HEK293T (cell line): ENCODE measurements at regions not wholly inside any gene's neighbourhood (a gene's known extent, or its start where the extent isn't known, plus 50 kb on each side); places are given as distances from the start of the nearest gene placed in this dataset.
"Not testable (repeated sequence)": the region's sequence is repeated elsewhere in the genome, so short reads cannot be mapped to it uniquely, and the experiment has no call there.

Experiments used
- CTCF ChIA-PET: fragments of 350-600 bp; formaldehyde crosslinking; extraction: SDS; loops from one replicate; lab custom pipeline; 2021; ENCODE audit warnings: antibody characterized with exemption, inconsistent platforms; lab: Yijun Ruan, JAX
- POLR2A ChIA-PET: fragments of 350-600 bp; formaldehyde crosslinking; extraction: SDS; loops from one replicate; lab custom pipeline; 2020; ENCODE audit warnings: antibody characterized with exemption, inconsistent platforms; lab: Yijun Ruan, JAX
- DNase-seq: peaks from one replicate; pipeline ENCODE4 v3.0.0; 2012; ENCODE audit warnings: mixed read lengths; ENCODE audit errors: extremely low spot score
- ARNT ChIP-seq: fragments of 450-650 bp; IDR thresholded peaks from 2 replicates; pipeline ENCODE4 v1.6.1; 2017; ENCODE audit warnings: mild to moderate bottlenecking
- BHLHE40 ChIP-seq: fragments of 450-650 bp; IDR thresholded peaks from 2 replicates; pipeline ENCODE4 v1.6.1; 2016; ENCODE audit warnings: mild to moderate bottlenecking, moderate library complexity, borderline replicate concordance
- CTBP1 ChIP-seq: fragments of 450-650 bp; IDR thresholded peaks from 2 replicates; pipeline ENCODE4 v1.6.1; 2016; ENCODE audit warnings: borderline replicate concordance
- ELF4 ChIP-seq: fragments of 450-650 bp; IDR thresholded peaks from 2 replicates; pipeline ENCODE4 v1.6.1; 2017; ENCODE audit warnings: antibody characterized with exemption
- FOXA1 ChIP-seq: fragments of 450-650 bp; IDR thresholded peaks from 2 replicates; pipeline ENCODE4 v1.6.1; 2016; ENCODE audit warnings: mild to moderate bottlenecking
- FOXK2 ChIP-seq: fragments of 450-650 bp; IDR thresholded peaks from 2 replicates; pipeline ENCODE4 v1.6.1; 2016; ENCODE audit warnings: mild to moderate bottlenecking
- FOXM1 ChIP-seq: fragments of 450-650 bp; IDR thresholded peaks from 2 replicates; pipeline ENCODE4 v1.6.1; 2017; ENCODE audit warnings: mild to moderate bottlenecking, borderline replicate concordance
- HDGF ChIP-seq: fragments of 450-650 bp; IDR thresholded peaks from 2 replicates; pipeline ENCODE4 v1.6.1; 2017; ENCODE audit warnings: antibody characterized with exemption, borderline replicate concordance
- L3MBTL2 ChIP-seq: fragments of 450-650 bp; conservative IDR thresholded peaks from 2 replicates; pipeline ENCODE4 v1.6.1; 2016; ENCODE audit warnings: mild to moderate bottlenecking
- LEF1 ChIP-seq: fragments of 450-650 bp; IDR thresholded peaks from 2 replicates; pipeline ENCODE4 v1.6.1; 2017; ENCODE audit warnings: mild to moderate bottlenecking, borderline replicate concordance
- NFRKB ChIP-seq: fragments of 450-650 bp; IDR thresholded peaks from 2 replicates; pipeline ENCODE4 v1.6.1; 2016; ENCODE audit warnings: mild to moderate bottlenecking, moderate library complexity
- PKNOX1 ChIP-seq: fragments of 450-650 bp; IDR thresholded peaks from 2 replicates; pipeline ENCODE4 v1.6.1; 2016
- SP1 ChIP-seq: fragments of 450-650 bp; IDR thresholded peaks from 2 replicates; pipeline ENCODE4 v1.6.1; 2017
- SUZ12 ChIP-seq: fragments of 450-650 bp; IDR thresholded peaks from 2 replicates; pipeline ENCODE4 v1.6.1; 2016; ENCODE audit warnings: mild to moderate bottlenecking
- TARDBP ChIP-seq: fragments of 450-650 bp; IDR thresholded peaks from 2 replicates; pipeline ENCODE4 v1.6.1; 2016
- ZNF384 ChIP-seq: fragments of 450-650 bp; IDR thresholded peaks from 2 replicates; pipeline ENCODE4 v1.6.1; 2016

GRCh38 chr6:54525731-54526130 lies 217.5 kb downstream of the TINAG start:
- CTCF ChIA-PET = no interaction called here
- no peak for DNase-seq
- TF ChIP-seq TARDBP (no peak), FOXK2 (no peak), FOXA1 (no peak), SUZ12 (no peak), ELF4 (no peak), BHLHE40 (no peak), HDGF (no peak), L3MBTL2 (no peak)
- POLR2A ChIA-PET = no interaction called here

GRCh38 chr6:54533567-54533966 lies 225.3 kb downstream of the TINAG start:
- TF ChIP-seq BHLHE40 = no peak
- TF ChIP-seq FOXA1 = no peak
- TF ChIP-seq L3MBTL2 = no peak
- TF ChIP-seq HDGF = no peak
- TF ChIP-seq TARDBP = no peak
- TF ChIP-seq NFRKB = no peak
- TF ChIP-seq FOXM1 = no peak
- TF ChIP-seq ELF4 = no peak
- no peak for TF ChIP-seq PKNOX1
- TF ChIP-seq ARNT = no peak
- TF ChIP-seq ZNF384 = no peak
- no peak for TF ChIP-seq SP1
- TF ChIP-seq CTBP1 = no peak
- TF ChIP-seq SUZ12 = no peak
- TF ChIP-seq FOXK2 = no peak
- TF ChIP-seq LEF1 = no peak
- ChIA-PET CTCF (no interaction called here), POLR2A (no interaction called here)
- no peak for DNase-seq

GRCh38 chr6:54535568-54535967 lies 227.3 kb downstream of the TINAG start:
- POLR2A ChIA-PET = no interaction called here
- CTCF ChIA-PET = no interaction called here
- no peak for TF ChIP-seq L3MBTL2
- DNase-seq = no peak

GRCh38 chr6:54541541-54541940 lies 233.3 kb downstream of the TINAG start:
- POLR2A ChIA-PET = no interaction called here
- TF ChIP-seq ELF4 = no peak
- TF ChIP-seq FOXA1 = no peak
- no peak for TF ChIP-seq HDGF
- TF ChIP-seq NFRKB = no peak
- TF ChIP-seq L3MBTL2 = no peak
- TF ChIP-seq BHLHE40 = no peak
- CTCF ChIA-PET = interaction anchor here (0.6 kb wide), 1 partner anchor 555 kb away, joined by 3 read pairs; no protein-coding TSS in a partner anchor
- DNase-seq = no peak

GRCh38 chr6:54559136-54559535 lies 250.9 kb downstream of the TINAG start:
- TF ChIP-seq ZNF384 = no peak
- no peak for TF ChIP-seq PKNOX1
- no peak for TF ChIP-seq CTBP1
- no peak for TF ChIP-seq FOXK2
- no peak for TF ChIP-seq ELF4
- POLR2A ChIA-PET = no interaction called here
- CTCF ChIA-PET = no interaction called here
- DNase-seq = no peak

GRCh38 chr6:54564188-54564587 lies 255.9 kb downstream of the TINAG start:
- DNase-seq, CTCF ChIA-PET: not testable (repeated sequence)

GRCh38 chr6:54574671-54575070 lies 266.4 kb downstream of the TINAG start:
- ChIA-PET CTCF (no interaction called here), POLR2A (no interaction called here)
- TF ChIP-seq ARNT (no peak), LEF1 (no peak), BHLHE40 (no peak), FOXM1 (no peak), FOXK2 (no peak), SP1 (no peak)
- no peak for DNase-seq

More at GRCh38 chr6:54564188-54564587, 255.9 kb downstream of the TINAG start:
- POLR2A ChIA-PET = not testable (repeated sequence)

GRCh38 chr6:54578261-54578660 lies 268.3 kb upstream of the FAM83B start:
- CTCF ChIA-PET = no interaction called here
- no peak for DNase-seq
- POLR2A ChIA-PET = no interaction called here
- no peak for TF ChIP-seq LEF1
- no peak for TF ChIP-seq CTBP1
- TF ChIP-seq FOXK2 = no peak
- no peak for TF ChIP-seq BHLHE40
- no peak for TF ChIP-seq FOXA1
- TF ChIP-seq ARNT = no peak
- TF ChIP-seq TARDBP = no peak
- no peak for TF ChIP-seq SP1
- no peak for TF ChIP-seq ZNF384
- no peak for TF ChIP-seq PKNOX1
- no peak for TF ChIP-seq NFRKB
- TF ChIP-seq L3MBTL2 = no peak
- no peak for TF ChIP-seq FOXM1
- no peak for TF ChIP-seq ELF4
- no peak for TF ChIP-seq SUZ12
- no peak for TF ChIP-seq HDGF
